H1 (cell line): ENCODE measurements at regions not wholly inside any gene's neighbourhood (a gene's known extent, or its start where the extent isn't known, plus 50 kb on each side); places are given as distances from the start of the nearest gene placed in this dataset.

Source experiments
- BACH1 ChIP-seq: IDR thresholded peaks from 2 replicates; pipeline ENCODE4 v1.6.1; 2012; ENCODE audit warnings: low read length, improper control_type of control experiment
- E2F6 ChIP-seq: IDR thresholded peaks from 2 replicates; pipeline ENCODE4 v1.6.1; 2012; ENCODE audit warnings: inconsistent platforms
- EZH2 ChIP-seq: fragments of 200-600 bp; sonication (generic); IDR thresholded peaks from 2 replicates; pipeline ENCODE4 v1.7.1; 2012; ENCODE audit warnings: low read depth, mild to moderate bottlenecking, moderate library complexity, low read length, inconsistent platforms; ENCODE audit not compliant: severe bottlenecking
- GABPA ChIP-seq: IDR thresholded peaks from 2 replicates; pipeline ENCODE4 v1.6.1; 2011; ENCODE audit warnings: mild to moderate bottlenecking, low read length, moderate library complexity, borderline replicate concordance; ENCODE audit not compliant: insufficient read depth
- SP1 ChIP-seq: IDR thresholded peaks from 2 replicates; pipeline ENCODE4 v1.6.1; 2011; ENCODE audit warnings: low read depth, low read length
- TAF1 ChIP-seq: IDR thresholded peaks from 2 replicates; pipeline ENCODE4 v1.6.1; 2011; ENCODE audit warnings: mild to moderate bottlenecking, low read depth, low read length
- TCF12 ChIP-seq: IDR thresholded peaks from 2 replicates; pipeline ENCODE4 v1.6.1; 2011; ENCODE audit warnings: low read depth, mild to moderate bottlenecking, low read length
- ZNF274 ChIP-seq: IDR thresholded peaks from 2 replicates; pipeline ENCODE4 v1.7.0; 2012; ENCODE audit warnings: low read length, borderline replicate concordance; ENCODE audit errors: extremely low read depth
- TF ChIP-seq, protein P1 (sequence below): IDR thresholded peaks from 2 replicates; pipeline ENCODE4 v1.6.1; 2011; ENCODE audit warnings: low read length, improper control_type of control experiment

GRCh38 chr22:48489551-48490499, 1337.8 kb downstream of the BRD1 start (continued):
- TF ChIP-seq ZNF274 = no peak
- no peak for TF ChIP-seq GABPA
- no peak for TF ChIP-seq SP1
- no peak for TF ChIP-seq BACH1
- TF ChIP-seq EZH2 = peak; percentile 30
- no peak for TF ChIP-seq TAF1
- no peak for TF ChIP-seq E2F6
- TF ChIP-seq TCF12 = no peak
- TF ChIP-seq, protein P1, sequence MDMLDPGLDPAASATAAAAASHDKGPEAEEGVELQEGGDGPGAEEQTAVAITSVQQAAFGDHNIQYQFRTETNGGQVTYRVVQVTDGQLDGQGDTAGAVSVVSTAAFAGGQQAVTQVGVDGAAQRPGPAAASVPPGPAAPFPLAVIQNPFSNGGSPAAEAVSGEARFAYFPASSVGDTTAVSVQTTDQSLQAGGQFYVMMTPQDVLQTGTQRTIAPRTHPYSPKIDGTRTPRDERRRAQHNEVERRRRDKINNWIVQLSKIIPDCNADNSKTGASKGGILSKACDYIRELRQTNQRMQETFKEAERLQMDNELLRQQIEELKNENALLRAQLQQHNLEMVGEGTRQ = no peak
